SHP77 treated with DMSO at 0.1 percent for 48 hours (cell line): ENCODE measurements at regions not wholly inside any gene's neighbourhood (a gene's known extent, or its start where the extent isn't known, plus 50 kb on each side); places are given as distances from the start of the nearest gene placed in this dataset.

Source experiments
- DNase-seq: peaks from one replicate; lab custom pipeline; 2025; lab: John Stamatoyannopoulos, UW

DNA sequence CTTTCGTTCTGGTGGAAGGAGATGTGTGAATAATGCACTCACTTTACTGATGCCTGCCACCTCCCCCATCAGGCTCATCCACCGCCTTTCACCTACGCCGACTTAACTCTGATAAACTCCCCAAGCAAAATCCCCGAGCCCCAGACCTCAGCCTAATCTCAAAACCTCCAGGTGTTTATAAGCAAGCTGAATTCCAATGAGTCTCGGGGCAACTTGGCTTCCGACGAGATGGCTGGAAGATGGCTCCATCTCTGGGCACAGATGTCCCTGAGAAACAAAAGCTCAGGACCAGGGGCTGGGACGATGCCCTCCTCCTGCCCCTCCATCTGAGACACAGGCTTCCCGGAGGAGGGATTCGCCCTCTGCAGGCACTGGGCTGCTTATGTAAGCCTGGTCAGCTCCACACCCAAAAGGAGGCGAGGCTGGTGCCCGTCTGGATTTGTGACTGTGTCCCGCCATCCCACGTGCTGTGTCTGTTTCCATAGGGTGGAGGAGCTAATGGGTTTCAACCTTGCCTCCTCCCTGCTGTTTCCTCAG is 386.4 kb upstream of the TNRC6C start:
- DNase-seq, result no peak

DNA sequence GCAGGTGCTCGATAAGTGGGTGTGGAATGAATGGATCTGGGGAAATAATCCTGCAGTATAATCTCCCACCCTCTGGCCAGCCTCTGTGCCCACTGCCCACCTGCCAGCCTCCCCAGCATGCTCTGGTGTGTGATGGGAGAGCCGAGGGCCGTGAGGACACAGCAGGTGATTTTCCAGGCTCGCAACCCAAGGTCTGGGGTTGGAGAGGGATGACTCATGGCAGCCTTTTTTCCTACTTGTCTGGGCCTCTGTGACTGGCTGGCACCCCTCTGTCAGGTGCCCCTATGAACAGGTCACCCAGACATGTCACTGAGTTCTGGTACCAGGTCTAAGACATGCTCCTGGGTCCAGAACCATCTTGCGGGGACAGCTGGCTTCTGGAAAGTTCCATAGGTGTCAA is 385.7 kb upstream of the TNRC6C start:
- no peak for DNase-seq

DNA sequence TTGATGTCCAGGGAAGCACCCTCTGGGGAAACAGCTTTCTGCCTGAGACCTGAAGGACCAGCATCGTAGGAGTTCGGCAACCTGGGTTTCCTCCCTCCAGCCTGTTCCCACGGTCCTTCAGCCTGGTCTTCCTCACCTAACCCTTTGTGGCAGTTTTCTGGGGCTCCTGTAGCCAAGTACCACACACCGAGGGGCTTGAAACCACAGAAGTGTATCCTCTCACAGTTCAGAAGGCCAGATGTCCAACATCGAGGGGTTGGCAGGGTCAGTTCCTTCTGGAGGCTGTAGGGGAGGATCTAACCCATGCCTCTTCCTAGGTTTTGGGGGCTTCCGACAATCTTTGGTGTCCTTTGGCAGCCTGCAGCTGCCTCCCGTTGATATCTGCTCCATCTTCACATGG is 381.0 kb upstream of the TNRC6C start:
- no peak for DNase-seq

DNA sequence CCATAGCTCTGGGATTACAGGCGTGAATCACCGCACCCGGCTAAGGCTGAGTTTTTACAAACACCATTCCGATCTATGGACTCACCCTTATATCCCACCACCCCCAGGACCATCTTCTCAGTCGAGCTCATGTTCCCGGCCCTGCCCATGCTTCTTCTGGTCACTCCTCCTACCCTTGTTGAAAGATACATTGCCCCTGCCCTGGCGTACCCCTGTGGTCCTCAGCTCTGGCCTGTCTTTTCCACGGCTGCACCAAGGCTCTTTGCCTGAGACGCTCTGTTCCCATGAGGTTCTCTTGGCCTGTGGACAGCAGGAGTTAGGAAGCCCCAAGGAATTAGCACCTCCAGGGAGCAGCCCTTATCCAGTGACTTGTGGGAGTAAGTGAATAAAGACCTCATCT is 379.4 kb upstream of the TNRC6C start:
- no peak for DNase-seq

DNA sequence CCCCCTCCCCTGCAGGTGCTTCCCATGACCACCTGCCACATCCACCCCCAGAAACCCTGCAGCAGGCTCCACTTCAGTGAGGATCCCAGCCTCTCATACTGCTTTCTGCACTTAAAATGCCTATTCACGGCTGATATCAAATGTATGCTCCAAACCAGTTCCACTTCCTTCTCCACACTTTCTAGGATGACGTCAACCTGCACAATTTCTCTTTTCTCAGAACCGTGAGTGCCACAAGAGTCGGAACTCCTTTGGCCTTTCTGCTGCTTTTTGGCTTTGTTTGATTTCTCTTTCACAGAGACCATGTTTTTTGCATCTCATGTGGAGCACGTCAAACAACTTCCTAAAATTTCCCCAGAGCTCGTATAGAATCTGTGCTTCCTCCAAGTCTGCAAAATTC is 378.8 kb upstream of the TNRC6C start:
- DNase-seq, result no peak

DNA sequence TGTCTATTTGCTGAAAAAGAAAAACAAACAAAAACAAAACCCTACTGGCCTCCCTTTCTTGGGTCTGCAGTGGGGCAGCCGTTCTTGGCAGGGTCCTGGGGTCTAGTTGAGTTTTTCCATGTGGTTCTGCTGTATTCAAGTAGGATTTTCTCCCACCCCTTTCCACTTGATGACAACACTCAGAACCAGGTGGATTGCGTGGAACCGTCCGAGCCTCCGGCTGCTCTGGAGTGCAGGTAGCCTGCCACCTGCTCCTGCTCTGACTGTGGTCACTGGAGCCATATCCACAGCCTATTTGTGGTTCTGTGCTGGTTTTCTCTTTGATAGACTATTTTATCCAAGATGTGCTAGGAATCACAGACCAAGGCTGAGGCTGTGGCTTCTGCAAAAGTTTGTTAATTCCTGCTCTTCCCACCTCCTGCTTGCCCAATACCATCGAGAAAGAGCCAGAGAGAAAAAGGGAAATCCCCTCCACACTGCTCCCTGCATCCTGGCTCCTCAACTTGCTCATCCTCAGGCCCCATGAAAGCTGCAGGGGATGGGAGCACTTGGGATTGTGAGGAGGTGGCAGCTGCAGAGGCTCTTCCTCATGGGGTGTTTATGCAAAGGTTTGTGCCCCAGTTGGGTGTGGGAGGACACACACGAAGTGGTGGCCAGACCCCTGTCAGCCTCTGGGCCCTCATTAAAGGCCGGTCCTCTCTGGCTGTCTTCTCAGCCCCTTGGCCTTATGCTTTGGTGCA is 377.8 kb upstream of the TNRC6C start:
- DNase-seq, result no peak

DNA sequence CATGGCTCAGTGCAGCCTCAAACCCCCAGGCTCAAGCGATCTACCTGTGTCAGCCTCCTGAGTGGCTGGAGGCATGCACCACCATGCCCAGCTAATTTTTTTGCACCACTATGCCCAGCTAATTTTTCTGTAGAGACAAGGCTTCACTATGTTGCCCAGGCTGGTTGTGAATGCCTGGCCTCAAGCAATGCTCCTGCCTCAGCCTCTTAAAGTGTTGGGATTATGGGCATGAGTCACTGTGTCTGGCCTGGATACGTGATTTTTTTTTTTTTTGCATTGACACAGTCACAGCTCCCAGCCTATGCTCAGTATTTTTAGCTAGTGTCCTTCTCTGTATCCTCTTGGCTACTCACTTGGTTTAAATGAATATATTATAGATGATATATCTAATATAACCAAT is 377.0 kb upstream of the TNRC6C start:
- no peak for DNase-seq

DNA sequence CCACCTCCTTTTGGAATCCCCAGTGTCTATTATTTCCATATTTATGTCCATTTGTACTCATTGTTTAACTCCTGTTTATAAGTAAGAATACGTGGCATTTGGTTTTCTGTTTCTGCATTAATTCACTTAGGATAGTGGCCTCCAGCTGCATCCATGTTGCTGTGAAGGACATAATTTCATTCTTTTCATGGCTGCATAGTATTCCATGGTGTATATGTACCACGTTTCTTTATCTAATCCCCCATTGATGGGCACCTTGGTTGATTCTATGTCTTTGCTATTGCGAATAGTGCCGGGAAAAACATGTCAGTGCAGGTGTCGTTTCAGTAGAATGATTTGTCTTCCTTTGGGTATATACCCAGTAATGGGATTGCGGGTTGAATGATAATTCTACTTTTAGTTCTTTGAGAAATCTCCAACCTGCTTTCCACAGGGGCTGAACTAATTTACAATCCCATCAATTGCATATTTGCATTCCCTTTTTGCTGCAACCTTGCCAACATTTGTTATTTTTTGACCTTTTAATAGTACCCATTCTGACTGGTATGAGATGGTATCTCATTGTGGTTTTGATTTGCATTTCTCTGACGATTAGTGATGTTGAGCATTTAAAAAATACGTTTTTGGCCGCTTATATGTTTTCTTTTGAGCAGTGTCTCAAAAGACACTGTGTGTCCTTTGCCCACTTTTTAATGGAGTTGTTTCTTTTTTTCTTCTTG is 373.2 kb upstream of the TNRC6C start:
- DNase-seq, result no peak

DNA sequence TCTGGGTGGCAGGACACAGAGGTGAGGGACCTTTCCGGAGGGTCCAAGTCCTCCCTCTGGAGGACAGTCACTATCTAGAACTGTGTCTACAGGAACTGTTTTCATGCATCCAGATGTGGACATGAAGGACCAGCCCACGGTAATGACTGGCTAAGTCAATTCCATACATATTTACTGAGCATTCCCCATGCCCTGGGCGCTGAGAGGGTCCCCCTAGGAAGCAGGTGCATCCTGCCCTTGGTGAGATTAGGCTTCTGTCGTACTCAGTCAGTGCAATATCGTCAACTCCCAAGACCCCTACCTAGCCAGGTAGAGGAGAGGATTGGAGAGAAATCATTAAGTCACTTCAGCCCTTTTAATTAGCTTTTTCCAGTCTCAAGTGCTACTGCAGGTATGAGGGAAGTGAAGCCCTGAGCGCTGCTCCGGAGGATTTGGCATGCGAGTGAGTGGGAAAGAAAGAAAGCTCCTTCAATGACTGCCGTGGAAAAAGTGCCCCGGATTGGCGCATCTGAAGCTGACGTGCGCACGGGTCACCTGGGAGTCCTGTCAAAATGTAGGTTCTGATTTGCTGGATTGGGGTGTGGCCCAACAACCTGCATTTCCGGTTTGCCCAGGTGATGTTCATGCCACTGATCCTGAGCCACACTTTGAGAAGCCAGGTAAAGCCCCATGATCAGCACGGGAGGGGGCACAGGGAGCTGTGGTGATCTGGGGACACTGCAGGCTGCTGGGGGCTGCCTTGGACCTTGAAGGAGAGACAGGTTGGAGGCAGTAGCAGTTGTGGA is 367.4 kb upstream of the TNRC6C start:
- no peak for DNase-seq

DNA sequence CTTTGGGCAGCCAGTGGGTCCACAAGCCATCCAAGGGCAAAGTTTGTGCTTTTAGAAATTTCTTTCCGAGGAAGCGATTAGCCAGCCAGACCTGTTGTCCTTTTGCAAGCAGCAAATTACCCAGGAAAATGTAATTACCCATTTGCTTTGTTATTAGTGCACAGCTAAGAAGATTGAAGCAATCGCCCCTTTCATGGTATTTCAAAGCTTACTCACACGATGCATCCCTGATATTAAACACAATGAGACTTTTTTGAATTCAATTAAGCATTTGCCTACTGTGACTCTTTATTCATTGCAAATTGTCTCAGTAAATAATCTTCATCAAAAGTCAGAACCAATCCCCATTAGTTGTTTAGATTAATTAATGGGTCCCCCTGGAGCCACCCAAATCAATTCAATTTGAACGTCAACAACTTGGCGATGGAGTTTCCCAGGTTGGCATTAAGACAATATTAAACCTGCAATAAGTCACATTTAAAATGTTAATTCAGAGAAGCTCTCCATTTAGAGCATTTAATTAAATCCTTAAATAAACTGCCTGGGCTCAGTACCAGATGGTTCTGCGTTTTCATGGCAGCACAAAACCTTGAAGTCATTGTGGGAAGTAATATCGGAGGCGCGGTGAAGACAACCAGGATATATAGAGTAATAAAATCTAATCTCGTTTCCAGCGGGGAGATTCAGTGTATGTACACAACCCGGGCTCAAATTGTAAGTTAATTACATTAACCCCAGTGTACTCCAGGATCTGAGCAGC is 366.2 kb upstream of the TNRC6C start:
- no peak for DNase-seq

DNA sequence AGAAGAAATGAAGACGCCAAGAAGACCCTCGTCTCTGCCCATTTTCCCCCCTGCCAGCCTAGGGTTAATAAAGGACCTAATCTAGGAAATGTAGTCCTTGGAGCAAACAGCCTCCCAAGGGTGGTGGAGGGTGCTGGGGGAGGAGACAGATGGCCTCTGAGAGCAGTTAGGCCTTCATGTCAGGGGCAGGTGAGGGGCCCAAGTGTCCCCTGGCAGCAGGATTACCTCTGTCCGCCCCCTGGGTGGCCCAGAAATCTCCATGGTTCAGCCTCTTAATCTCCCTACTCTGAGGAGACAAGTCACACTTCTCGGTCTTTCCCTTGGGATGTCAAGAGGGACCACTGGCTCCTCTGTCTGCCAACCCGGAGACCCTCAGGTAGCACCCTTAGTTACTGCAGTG is 365.4 kb upstream of the TNRC6C start:
- no peak for DNase-seq

DNA sequence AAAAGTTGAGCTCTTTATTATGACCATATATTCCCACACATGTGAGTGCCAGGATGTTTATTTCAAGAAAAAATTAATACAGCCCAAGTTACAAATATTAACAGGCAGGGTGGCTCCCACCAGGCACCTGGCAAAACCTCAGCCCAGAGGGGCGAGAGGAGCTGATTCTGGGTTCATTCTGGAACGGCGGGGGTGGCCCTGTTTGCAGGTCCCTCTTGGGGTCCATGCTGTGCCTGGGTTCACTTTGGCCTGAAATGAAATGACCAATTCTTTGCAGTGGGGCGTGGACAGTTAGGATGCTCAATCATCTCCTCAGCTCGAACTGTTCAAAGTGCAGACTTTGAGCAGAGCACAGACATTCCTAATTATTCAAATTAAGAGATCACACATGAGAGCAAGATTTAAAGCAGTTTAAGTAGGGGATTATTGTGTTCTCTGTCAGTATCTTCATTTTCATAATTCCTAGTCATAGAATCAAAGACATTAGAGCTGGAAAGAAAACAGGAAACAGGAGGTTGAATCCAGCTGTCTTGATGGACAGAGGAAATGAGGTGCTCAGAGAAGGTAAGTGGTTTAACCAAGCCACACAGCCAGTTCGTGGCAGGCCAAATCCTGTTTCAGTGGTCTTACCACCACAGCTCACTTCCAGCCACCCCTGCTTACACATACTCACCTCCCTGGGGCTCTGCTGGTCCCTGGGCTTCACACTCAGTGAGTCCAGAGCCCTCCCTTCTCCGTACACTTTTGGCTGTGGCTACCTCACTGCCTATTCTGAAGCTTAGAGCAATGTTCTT is 363.9 kb upstream of the TNRC6C start:
- DNase-seq, result no peak

DNA sequence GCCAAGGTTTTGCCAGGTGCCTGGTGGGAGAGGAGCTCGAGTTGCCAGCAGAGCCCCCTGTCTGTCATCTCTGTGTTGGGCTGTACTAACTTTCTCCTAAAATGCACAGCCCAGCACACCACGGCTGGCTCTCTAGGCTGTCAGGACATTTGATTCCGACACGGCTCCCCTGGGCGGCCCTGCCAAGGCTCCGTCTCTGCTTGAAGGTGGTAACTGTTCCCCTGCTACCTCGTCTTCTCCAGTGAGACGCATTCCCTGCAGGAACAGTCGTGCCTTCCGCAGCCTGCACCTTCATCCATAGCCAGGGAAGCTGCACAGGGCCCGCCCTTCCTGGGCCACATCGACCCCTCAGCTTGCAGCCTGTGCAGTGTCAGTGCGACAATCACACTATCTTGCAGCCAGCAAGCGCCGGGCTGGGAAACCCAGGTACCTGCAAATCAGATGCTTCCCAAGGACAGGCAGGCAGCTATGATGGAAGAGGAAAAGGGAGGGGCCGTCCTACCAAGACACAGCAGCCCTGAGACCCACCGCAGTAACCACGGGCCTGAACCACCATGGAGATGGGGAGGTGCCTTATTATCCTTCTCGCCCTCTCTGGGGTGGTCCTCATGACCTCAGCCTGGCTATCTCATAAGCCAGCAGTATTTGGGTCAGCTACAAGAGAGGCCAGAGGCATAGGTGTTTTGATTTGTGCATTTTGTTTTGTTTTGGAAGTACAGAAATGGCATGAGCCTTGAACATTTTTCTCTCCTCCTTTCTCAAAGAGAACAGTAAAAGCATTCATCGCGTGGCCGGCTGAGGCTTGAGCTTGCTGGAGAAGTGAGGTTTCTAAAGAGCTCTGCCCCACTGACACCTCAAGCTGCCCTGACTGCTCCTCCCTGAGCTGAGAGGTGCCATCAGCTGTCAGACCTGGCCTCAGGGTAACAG is 361.7 kb upstream of the TNRC6C start:
- no peak for DNase-seq

DNA sequence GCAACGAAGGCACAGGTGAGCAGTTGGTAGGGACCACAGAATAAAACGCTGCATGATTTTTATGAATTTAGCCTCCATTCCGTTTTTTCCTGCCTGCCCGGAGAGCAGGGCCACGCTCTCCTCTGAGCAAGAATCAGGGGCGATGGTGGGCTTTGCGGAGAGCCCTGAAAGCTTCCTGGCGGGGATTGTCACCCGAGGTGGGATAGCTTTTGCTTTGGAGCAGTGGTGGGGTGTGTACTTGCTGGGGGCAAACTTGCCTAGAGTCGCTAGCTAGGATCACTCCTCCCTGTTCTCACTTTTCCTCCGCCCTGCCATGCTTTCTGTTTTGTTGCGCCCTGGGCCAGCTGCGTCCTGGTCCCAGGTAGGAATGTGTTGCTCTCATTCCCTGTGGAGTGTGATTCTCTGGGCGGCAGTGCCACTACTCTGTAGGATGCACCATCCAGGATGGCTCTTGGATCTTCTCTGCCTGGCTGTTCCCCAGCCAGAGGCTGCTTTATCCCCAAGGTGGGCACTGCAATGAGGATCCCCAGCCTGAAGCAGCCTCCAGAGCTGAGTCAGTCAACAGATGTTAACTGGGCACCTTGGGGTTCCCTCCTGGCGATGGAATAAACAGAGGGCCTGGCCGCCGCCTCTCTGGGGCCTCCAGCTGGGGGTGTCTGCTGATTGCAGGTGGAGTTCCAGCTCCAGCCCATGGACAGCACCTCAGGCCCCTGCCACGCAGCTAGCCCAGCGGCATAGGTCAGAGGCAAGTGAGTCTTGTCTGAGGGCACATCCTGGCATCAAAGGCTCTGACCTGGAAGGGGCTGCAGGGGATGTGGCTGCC is 360.9 kb upstream of the TNRC6C start:
- no peak for DNase-seq

DNA sequence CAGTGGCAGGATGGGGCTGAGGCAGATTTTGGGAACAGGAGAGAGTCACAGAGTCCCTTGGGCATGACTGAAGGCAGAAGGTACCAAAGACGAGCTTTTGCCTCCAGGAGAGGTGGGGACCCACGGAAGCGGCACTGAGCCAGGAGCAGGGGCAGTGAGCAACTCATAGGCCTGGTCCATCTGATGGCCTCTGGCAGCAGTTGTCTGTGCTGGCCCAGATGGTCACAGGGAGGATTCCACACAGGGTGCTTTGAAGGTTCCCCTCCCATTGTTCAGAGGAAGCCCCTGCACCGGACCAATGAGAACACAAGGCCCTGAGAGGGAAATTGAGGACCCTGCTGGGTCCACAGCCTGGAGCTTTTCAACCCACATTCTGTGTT is 360.3 kb upstream of the TNRC6C start:
- no peak for DNase-seq

DNA sequence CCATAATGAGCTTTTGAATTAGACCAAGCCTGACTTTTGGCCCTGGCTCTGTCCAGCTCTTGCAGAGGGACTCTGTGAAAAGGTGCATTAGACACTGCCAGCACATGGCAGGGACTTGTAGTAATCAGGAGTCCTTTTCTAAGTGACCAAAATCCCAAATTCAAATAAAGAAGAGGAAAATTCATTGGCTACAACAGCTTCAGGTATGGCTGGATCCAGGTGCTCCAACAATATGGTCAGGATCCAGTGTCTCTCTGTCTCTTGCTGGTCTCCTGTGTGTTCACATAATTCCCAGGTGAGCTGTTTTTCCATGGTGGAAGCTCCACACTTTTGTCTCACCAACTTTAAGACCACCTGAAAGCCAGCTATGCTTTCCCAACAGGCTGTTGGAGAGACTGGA is 358.8 kb upstream of the TNRC6C start:
- no peak for DNase-seq

DNA sequence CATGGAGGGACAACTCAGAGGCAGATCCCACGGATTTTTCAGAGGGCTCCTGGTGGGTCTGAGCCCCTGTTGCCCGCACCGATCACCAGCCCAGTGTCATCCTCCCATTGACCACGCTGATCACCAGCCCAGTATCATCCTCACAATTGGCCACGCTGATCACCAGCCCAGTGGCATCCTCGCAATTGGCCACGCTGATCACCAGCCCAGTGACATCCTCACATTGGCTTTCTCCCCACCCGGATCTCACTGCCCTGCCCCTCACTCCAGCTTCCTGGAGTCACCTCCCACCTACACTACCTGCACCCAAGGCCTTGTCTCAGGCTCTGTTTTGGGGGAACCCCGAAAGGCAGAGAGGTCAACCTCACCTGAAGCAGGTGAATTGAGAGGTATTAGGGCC is 358.2 kb upstream of the TNRC6C start:
- no peak for DNase-seq

DNA sequence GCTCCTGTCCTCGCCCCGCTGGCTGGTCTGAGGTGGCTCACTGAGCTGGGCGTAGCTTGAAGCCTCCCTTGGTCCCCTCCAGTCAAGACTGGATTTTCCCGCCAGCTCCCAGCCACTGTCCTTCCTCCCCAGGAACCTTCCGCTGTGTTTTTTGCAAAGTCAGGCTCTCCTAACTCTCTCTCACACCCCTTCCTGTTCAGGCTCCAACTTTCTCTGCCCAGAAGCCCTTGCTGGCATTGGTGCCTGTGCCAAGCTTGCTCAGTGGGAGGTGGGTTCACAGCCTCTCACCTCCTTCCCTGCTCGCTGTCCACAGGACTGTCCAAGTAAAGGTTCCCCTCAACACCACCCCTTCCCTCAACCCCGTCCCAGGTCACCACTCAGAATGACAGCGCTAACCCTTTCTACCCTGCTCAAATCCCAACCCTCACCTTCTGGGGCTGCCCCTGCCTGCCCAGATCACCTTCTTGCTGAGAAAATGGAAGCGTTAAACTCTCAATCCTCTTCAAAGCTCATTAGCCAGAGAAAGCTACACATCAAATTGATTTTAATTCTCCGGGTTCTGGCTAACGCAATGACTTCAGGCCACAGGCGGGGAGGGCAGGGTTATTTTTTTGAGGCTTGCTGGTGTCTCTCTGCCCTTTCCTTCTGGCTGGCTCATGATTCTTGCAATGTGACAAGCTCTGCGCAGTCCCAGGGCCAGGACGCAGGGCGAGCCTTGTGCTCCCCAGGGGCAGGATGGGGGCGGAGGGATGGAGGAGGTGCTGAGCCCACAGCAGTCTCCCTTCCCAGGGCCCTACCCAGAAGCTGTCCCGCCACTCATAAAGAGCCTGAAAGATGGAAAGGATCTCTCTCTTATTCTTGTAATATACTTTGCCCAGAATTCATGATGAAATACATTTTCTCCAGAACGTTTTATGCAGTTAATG is 357.2 kb upstream of the TNRC6C start:
- no peak for DNase-seq
